ENCODE measurements at regions not wholly inside any gene's neighbourhood (a gene's known extent, or its start where the extent isn't known, plus 50 kb on each side); places are given as distances from the start of the nearest gene placed in this dataset.

DNA sequence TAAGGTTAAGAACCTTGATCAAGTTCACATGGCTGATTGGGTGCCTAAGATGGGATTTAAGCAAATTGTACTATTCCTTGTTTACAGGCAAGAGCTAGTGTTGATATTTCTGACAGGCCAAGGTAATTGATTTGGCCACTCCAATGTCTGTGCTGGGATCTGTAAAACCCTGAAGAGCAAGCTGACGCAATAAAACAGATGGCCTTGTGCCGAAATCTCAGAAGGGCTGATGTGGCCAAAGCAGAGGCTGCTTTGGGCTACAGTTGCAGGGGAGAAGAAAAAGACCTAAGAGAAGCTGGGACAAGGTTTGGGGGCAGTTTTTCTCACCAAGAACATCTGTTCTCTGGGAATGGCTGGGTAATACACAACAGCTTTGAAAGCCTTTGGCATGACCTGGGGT, 463.2 kb upstream of the ZNF608 start:
- TF ChIP-seq USF1 (IDR thresholded peaks at IDR 0.05) = no peak
- TF ChIP-seq, protein P1, sequence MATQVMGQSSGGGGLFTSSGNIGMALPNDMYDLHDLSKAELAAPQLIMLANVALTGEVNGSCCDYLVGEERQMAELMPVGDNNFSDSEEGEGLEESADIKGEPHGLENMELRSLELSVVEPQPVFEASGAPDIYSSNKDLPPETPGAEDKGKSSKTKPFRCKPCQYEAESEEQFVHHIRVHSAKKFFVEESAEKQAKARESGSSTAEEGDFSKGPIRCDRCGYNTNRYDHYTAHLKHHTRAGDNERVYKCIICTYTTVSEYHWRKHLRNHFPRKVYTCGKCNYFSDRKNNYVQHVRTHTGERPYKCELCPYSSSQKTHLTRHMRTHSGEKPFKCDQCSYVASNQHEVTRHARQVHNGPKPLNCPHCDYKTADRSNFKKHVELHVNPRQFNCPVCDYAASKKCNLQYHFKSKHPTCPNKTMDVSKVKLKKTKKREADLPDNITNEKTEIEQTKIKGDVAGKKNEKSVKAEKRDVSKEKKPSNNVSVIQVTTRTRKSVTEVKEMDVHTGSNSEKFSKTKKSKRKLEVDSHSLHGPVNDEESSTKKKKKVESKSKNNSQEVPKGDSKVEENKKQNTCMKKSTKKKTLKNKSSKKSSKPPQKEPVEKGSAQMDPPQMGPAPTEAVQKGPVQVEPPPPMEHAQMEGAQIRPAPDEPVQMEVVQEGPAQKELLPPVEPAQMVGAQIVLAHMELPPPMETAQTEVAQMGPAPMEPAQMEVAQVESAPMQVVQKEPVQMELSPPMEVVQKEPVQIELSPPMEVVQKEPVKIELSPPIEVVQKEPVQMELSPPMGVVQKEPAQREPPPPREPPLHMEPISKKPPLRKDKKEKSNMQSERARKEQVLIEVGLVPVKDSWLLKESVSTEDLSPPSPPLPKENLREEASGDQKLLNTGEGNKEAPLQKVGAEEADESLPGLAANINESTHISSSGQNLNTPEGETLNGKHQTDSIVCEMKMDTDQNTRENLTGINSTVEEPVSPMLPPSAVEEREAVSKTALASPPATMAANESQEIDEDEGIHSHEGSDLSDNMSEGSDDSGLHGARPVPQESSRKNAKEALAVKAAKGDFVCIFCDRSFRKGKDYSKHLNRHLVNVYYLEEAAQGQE (IDR thresholded peaks at IDR 0.05; ENCODE audit: low read depth) = no peak
- TF ChIP-seq MAX (IDR thresholded peaks at IDR 0.05) = no peak
- no peak for TF ChIP-seq EP300 (IDR thresholded peaks at IDR 0.05; ENCODE audit: borderline replicate concordance)
- no peak for TF ChIP-seq RAD21 (IDR thresholded peaks at IDR 0.05; ENCODE audit: low read depth)
- TF ChIP-seq TCF12 (IDR thresholded peaks at IDR 0.05; ENCODE audit: low read depth) = no peak
- TF ChIP-seq YY1 (IDR thresholded peaks at IDR 0.05; ENCODE audit: low read depth) = no peak
- no peak for TF ChIP-seq CEBPB (IDR thresholded peaks at IDR 0.05)
- no peak for TF ChIP-seq TAF1 (IDR thresholded peaks at IDR 0.05; ENCODE audit: low read depth)
- no peak for TF ChIP-seq CREB1 (IDR thresholded peaks at IDR 0.05; ENCODE audit: low read depth)
- no peak for TF ChIP-seq NFIC (IDR thresholded peaks at IDR 0.05)
- TF ChIP-seq EGR1 (IDR thresholded peaks at IDR 0.05) = no peak
- TF ChIP-seq TEAD4 (IDR thresholded peaks at IDR 0.05) = no peak
